WI38 (cell line): ENCODE measurements at regions not wholly inside any gene's neighbourhood (a gene's known extent, or its start where the extent isn't known, plus 50 kb on each side); places are given as distances from the start of the nearest gene placed in this dataset.
"Not testable (repeated sequence)": the region's sequence is repeated elsewhere in the genome, so short reads cannot be mapped to it uniquely, and the experiment has no call there.

ENCODE experiments used
- H3K4me3 ChIP-seq: 2 replicates; pipeline ENCODE4 v1.5.1; 2011; ENCODE audit warnings: low read depth, mild to moderate bottlenecking, control low read depth, low read length

DNA sequence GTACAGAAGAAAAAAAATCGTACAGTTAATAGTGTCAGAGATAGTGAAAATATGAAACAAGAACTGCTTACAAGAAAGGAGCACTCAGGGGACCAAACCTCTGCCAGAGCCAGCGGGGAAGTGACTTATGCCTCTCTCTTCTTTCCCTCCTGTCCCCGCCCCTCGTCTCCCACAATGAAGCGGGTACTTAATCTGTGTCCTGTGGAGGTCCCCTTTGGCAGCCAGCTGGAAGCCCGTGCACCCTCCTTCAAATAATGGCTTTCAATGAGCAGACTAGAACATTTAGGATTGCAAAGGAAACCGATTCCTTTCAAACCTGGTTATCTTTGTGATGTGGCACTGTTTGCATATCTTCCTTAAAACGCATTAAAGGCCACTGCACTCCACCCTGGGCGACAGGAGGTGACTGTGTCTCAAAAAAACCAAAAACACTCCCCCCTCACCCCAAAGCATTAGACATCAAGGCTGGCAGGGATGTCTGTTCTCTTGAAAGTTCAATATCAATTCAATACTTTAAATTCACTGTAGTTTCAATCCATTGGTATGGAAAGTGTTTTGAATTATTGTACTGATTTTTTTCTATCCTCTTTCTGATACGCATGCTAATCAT lies 51.7 kb downstream of the PPIAL4C start:
- H3K4me3 ChIP-seq, result not testable (repeated sequence)

DNA sequence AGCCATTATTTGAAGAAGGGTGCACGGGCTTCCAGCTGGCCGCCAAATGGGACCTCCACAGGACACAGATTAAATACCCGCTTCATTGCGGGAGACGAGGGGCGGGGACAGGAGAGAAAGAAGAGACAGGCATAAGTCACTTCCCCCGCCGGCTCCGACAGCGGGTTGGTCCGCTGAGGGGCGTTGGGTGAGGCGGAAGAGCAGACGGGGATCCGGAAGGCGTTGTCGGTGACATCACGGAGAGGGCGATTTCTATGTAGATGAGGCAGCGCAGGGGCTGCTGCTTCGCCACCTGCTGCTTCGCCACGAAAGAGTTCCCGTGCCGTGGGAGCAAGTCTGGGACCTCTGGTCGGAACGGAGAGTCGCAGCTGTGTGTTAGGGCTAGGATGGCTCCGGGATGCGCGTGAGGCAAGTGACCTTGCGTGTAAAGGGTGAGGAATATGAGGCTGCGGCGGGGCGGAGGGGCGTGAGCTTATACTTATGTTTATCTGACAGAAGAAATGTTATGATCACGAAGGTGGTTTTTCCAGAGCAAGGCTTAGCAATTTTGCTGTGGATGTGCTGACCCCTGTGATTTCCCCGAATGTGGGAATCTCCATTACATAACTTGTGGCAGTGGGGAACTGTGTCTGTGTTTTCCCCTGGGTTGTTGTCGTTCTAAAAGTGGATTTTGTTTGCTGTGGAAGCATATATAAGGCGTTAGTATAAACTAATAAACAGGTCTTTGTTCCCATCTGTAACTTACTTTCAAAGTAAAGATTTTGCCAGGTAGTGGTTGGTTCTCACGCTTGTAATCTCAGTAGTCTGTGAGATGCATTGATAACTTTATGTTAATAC lies 52.9 kb downstream of the PPIAL4C start:
- peak overlapping the region; percentile 54 for H3K4me3 ChIP-seq

GRCh38 chr1:149638481-149638880 lies 54.8 kb downstream of the PPIAL4C start:
- not testable (repeated sequence) for H3K4me3 ChIP-seq

DNA sequence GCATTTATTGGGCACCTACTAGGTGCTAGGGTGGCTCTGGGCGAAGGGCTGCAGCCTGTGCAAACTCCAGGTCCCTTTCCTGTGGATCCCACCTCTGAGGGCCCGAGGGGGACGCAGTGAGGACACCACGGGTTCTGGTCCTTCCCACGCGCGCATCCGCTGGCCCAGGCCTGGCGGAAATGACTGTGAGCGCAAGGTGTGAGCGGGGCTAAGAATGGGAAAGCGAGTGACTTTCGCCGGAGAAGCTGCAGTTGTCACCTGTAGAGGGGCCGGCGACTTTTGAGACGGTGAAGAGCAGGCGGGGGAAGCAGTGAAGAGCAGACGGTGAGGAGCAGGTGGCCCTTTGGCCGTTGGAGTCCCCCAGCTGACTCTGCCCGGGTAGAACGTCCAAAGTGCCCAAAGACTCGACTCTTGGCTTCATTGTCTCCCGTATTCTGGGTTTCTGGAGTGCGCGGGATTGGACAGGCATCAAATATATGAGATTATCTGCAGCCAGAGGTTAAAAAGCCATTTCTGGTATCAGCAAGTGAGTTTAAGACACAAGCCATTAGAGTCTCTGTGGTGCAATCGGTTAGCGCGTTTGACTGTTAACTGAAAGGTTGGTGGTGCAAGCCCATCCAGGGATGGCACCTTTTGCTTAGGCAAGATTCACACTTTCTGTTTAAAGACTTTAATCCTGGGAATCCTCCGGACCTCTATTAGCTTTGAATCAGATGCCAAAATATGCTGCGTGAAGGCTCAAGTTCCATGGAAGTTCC lies 55.4 kb downstream of the PPIAL4C start:
- H3K4me3 ChIP-seq, result not testable (repeated sequence)

DNA sequence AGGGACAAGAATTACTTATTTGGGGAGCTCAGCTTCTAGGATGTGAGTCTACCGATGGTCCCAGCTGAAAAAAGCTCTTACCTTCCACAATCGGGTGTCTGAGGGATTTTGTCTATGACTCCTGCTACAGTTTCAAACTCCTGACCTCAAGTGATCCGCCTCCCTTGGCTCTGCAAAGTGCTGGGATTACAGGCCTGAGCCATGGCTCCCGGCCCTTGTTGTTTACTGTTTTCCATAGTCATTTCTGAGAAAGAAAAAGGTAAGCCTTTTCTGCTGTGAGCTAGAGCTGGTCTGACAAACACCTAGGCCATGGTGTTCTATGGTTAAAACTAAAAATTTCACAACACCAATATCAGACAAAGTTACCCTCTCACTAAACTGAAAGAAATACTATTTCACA lies 57.5 kb downstream of the PPIAL4C start:
- not testable (repeated sequence) for H3K4me3 ChIP-seq

GRCh38 chr1:149644818-149645217 lies 61.2 kb downstream of the PPIAL4C start:
- not testable (repeated sequence) for H3K4me3 ChIP-seq

- not testable (repeated sequence) for H3K4me3 ChIP-seq
These were observed 62.8 kb downstream of the PPIAL4C start for GRCh38 chr1:149646360-149647017.

GRCh38 chr1:149647018-149647373 lies 63.3 kb downstream of the PPIAL4C start:
- not testable (repeated sequence) for H3K4me3 ChIP-seq

DNA sequence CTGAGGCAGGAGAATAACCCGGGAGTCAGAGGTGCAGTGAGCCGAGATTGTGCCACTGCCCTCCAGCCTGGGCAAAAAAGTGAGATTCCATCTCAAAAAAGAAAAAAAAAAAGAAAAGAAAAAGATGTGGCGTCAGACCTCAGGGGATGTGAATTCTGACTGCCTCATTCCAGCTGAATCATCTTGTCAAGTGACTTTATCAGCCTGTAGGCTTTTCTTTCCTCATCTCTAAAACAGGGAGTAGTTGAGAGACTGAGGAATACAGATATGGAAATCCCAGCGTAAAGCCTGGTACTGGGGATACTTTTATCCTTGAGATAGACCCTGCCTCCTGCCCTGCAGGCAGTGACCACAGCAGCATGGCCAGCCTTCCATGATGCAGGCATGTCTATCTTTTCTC lies 74.1 kb downstream of the PPIAL4C start:
- not testable (repeated sequence) for H3K4me3 ChIP-seq

- H3K4me3 ChIP-seq, result not testable (repeated sequence)
These were observed 74.5 kb downstream of the PPIAL4C start for GRCh38 chr1:149658175-149658574.

- H3K4me3 ChIP-seq, result not testable (repeated sequence)
These were observed 81.0 kb downstream of the PPIAL4C start for GRCh38 chr1:149664624-149665023.

- not testable (repeated sequence) for H3K4me3 ChIP-seq
These were observed 81.4 kb downstream of the PPIAL4C start for GRCh38 chr1:149665033-149665432.

GRCh38 chr1:149665528-149665927 lies 81.9 kb downstream of the PPIAL4C start:
- not testable (repeated sequence) for H3K4me3 ChIP-seq

DNA sequence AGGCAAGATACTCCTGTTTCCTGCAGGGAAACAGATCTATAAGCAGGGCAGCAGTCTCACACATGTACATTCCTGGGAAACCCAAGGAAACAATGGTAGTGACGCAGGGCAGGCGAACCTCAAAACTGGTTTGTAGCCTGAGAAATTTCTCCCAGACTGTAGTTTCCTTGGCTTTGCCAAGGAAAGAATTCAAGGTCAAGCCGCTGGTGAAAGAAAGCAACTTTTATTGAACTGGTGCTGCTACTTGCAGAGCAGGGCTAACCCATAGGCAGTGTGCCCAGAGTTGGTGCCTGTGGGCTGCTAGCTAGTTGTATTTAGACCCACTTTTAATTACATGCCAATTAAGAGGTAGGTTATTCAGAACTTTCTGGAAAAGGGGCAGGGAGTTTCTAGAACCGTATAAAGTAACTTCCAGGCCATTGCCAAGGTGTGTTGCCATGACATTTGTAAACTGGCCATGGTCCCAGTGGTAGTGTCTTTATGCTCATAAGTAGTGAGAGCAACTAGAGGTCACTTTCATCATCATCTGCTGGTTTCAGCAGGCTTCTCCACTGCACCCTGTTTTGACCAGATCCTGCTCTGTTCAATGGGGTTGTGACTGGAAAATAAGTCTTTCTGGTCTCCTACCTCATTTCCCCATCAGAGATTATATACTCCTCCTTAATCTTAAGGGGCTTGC lies 89.7 kb downstream of the PPIAL4C start:
- H3K4me3 ChIP-seq, result not testable (repeated sequence)

DNA sequence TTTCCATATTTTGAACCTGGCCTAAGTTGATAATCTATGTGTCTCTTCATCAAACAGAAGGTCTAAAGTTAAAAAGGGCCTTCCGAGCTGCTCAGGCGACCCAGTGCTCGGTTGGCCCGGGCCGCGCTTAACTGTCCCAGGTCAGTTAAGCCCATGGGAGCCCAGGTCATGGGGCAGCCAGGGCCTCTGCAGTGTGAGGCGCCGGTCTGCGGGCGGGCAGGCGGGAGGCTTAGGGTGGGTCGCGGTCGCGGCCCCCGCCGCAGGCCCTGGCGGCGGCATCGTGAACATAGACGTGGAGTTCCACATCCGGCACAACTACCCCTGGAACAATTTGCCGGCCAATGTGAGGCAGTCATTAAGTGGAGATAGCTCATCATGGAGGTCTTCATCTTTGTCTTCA lies 91.3 kb downstream of the PPIAL4C start:
- H3K4me3 ChIP-seq, result not testable (repeated sequence)

GRCh38 chr1:149677359-149677758 lies 93.7 kb downstream of the PPIAL4C start:
- H3K4me3 ChIP-seq, result not testable (repeated sequence)

GRCh38 chr1:149686593-149687238 lies 95.8 kb upstream of the FCGR1A start:
- not testable (repeated sequence) for H3K4me3 ChIP-seq

GRCh38 chr1:149691399-149691798 lies 91.1 kb upstream of the FCGR1A start:
- H3K4me3 ChIP-seq, result not testable (repeated sequence)

- not testable (repeated sequence) for H3K4me3 ChIP-seq
These were observed 89.5 kb upstream of the FCGR1A start for GRCh38 chr1:149692804-149693539.
